Prostate gland (tissue), 2 donors: ENCODE measurements at regions not wholly inside any gene's neighbourhood (a gene's known extent, or its start where the extent isn't known, plus 50 kb on each side); places are given as distances from the start of the nearest gene placed in this dataset.

ENCODE experiments used
- POLR2AphosphoS5 ChIP-seq: sonication (generic); formaldehyde crosslinking; IDR thresholded peaks from one replicate; pipeline ENCODE4 v1.6.1; 2017; ENCODE audit warnings: antibody characterized with exemption
- TF ChIP-seq, protein P1 (sequence below), 4 experiments: fragments of 200-600 bp in 2 of 4; fragments of 450-650 bp in 2 of 4; sonication (generic) in 2 of 4; IDR thresholded peaks; 1 replicate in 3 of 4; 2 replicates in 1 of 4; pipeline ENCODE4 v1.5.1; 2016 to 2019; ENCODE audit warnings: antibody characterized with exemption in 4 of 4, mild to moderate bottlenecking in 2 of 4, moderate library complexity in 2 of 4

DNA sequence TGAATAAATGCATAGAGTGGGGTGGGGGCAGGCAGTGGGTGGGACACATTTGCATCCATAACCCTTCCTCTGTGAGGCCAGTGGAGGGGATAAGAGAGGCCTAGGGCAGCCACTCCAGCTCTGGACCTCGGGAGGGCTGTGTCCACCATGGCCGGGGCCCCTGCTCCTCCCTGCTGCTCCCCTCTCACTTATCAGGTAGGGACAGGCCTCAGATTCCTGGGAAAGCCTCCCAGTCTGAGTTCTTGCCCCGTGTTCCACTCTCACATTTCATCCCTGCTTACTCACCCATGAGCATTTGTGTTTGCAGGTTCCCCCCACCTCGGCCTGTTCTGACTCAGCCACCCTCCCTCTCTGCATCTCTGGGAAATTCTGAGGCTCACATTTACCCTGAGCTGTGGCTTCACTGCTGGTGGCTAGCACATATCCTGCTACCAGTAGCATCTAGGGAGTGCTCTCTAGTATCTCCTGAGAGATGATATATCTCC lies 128.7 kb upstream of the TOP3B start:
- TF ChIP-seq, protein P1, sequence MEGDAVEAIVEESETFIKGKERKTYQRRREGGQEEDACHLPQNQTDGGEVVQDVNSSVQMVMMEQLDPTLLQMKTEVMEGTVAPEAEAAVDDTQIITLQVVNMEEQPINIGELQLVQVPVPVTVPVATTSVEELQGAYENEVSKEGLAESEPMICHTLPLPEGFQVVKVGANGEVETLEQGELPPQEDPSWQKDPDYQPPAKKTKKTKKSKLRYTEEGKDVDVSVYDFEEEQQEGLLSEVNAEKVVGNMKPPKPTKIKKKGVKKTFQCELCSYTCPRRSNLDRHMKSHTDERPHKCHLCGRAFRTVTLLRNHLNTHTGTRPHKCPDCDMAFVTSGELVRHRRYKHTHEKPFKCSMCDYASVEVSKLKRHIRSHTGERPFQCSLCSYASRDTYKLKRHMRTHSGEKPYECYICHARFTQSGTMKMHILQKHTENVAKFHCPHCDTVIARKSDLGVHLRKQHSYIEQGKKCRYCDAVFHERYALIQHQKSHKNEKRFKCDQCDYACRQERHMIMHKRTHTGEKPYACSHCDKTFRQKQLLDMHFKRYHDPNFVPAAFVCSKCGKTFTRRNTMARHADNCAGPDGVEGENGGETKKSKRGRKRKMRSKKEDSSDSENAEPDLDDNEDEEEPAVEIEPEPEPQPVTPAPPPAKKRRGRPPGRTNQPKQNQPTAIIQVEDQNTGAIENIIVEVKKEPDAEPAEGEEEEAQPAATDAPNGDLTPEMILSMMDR (IDR thresholded peaks at IDR 0.05), result no peak
- no peak for TF ChIP-seq POLR2AphosphoS5
